GM19467 (cell line): ENCODE measurements at regions not wholly inside any gene's neighbourhood (a gene's known extent, or its start where the extent isn't known, plus 50 kb on each side); places are given as distances from the start of the nearest gene placed in this dataset.
"Not testable (repeated sequence)": the region's sequence is repeated elsewhere in the genome, so short reads cannot be mapped to it uniquely, and the experiment has no call there.

Experiments used
- ATAC-seq: cut with Tn5 transposase; IDR thresholded peaks from one replicate; pipeline ENCODE4 v1.9.1; 2021; ENCODE audit warnings: mild to moderate bottlenecking, moderate library complexity; ENCODE audit not compliant: unreplicated experiment

DNA sequence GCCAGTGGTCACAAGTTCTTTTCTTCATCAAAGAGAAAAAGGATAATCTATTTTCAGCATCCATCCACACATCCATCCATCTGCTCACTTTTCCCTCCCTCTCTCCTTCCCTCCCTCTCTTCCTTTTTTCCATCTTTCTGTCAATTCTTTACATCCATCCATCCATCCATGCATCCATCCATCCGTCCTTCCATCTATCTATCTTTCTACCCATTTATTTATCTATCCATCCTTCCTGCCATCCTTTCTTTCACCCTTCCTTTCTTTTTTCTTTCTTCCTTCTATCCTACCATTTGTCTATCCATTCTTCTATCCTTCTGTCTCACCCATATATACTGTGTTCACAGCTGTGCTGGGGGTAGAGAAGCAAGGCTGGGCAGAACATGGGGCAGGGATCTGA is 212.4 kb upstream of the GALNT2 start:
- no peak for ATAC-seq

DNA sequence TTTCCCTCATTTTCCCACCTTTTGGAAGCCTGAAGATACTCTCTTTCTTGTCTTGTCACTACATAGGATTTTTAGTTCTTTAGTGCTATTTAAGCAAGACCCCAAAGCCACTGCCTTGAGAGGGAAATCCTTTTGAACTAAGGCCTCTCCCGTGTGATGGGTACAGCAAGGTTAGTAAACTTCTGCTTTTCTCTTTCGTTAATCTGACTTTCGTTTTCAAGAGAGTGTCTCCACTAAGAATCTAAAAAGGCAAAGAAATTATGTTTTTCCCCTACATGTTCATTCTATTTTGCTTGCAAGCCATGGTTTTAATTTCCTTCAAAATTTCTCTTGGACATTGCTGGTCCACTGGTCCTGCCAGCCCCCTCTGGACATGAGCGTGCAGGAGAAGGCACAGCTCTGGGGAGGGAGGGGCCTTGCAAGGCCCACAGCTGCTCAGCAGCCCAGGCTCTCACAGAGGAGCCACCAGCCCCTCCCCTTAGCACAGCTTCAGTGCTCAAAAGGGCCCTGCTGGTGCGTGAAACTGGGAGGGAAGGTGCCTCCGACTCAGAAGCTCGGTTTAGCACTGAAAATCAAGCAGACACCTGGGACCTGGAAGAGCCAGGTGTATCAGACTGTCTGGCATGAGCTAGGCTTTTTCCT is 210.9 kb upstream of the GALNT2 start:
- ATAC-seq, result peak; percentile 93

- ATAC-seq, result no peak
These were observed 209.5 kb upstream of the GALNT2 start for GRCh38 chr1:229857585-229857984.

- ATAC-seq, result no peak
These were observed 208.0 kb upstream of the GALNT2 start for GRCh38 chr1:229859026-229859425.

DNA sequence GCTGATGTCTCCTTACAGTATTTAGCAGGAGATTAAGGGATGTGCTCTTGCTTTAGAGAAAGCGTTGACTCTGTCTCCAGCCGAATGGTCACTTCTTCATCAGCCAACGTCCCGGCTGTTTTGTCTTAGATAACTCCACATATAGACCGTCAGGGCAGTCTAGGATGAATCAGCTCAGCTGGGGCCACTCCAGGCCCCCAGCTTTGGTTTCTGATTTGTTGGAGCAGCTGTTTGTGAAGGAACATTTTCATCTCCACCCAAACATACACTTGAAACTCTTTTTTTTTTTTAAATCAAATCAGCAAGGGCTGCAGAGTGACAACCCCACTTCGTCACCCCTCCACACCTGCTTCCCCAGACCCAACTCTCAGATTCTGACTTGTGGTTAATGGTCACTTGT is 206.1 kb upstream of the GALNT2 start:
- no peak for ATAC-seq

- no peak for ATAC-seq
These were observed 204.8 kb upstream of the GALNT2 start for GRCh38 chr1:229862017-229862774.

- no peak for ATAC-seq
These were observed 203.1 kb upstream of the GALNT2 start for GRCh38 chr1:229863651-229864545.

DNA sequence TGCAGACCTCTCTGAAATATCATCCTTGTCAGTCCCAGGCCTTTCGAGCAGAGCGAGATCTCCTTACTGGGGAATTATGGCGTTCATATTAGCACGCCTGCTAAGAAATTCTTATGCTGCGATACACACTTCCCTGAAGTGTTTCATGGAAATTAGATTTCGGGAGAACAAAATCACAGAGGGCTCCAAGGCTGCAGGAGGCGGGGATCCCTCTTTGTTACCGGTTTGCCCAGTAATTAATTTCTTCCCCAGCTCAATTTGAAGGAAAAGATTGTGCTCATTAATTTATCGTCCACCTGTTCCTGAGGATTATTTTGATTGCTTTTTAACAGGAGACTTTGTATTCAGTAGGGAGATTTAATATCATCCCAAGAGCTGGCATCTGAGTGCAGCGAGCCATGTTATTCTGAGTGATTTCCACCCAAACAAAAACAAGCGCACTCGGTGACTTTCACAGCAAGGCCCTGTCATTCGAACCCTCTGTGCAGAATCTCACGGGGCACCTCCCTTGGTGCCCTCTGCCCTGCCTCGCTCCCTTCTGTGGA is 202.3 kb upstream of the GALNT2 start:
- no peak for ATAC-seq

- not testable (repeated sequence) for ATAC-seq
These were observed 201.7 kb upstream of the GALNT2 start for GRCh38 chr1:229865321-229865720.

DNA sequence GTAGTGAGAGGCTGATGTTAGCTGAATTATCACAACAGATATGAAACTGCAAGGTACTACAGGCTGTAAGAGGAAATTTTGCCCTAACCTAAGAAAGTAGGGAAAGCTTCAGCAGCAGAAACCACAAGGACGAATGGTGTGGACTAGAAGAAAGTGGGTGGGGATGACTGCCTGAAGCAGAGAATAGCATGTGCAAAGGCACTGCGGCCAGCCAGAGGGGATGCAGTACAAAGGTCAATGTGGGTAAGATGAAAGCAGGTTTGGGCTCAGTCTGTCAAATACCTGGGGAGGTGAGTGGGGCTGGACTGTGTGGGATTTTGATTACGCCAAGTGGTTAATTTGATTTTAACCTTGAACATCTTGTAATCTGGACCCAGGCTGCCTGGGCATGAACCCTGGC is 199.3 kb upstream of the GALNT2 start:
- no peak for ATAC-seq

- no peak for ATAC-seq
These were observed 197.8 kb upstream of the GALNT2 start for GRCh38 chr1:229869240-229869639.

GRCh38 chr1:229869687-229870086 is 197.4 kb upstream of the GALNT2 start:
- no peak for ATAC-seq

DNA sequence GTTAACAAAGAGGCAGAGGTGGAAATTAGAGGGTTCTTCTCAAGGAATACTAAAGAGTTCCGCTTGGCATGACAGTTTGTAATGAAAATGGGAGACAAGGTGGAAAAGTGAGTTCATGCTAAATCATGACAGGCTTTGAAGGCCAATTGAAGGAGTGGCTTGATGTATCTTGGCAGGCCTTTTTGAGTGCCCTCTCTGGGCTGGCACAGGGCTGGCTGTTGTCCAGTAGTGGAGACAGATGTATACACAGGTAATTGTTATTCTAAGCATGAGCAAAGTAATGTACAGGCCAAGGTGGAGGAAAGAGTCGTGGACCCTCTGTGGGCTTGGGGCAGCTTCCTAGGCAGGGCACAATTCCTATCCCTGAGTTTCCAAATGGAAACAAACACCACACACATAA is 196.7 kb upstream of the GALNT2 start:
- ATAC-seq, result no peak

- ATAC-seq, result no peak
These were observed 195.9 kb upstream of the GALNT2 start for GRCh38 chr1:229871078-229871676.

- ATAC-seq, result no peak
These were observed 192.9 kb upstream of the GALNT2 start for GRCh38 chr1:229874136-229874535.

- no peak for ATAC-seq
These were observed 192.4 kb upstream of the GALNT2 start for GRCh38 chr1:229874609-229875008.

DNA sequence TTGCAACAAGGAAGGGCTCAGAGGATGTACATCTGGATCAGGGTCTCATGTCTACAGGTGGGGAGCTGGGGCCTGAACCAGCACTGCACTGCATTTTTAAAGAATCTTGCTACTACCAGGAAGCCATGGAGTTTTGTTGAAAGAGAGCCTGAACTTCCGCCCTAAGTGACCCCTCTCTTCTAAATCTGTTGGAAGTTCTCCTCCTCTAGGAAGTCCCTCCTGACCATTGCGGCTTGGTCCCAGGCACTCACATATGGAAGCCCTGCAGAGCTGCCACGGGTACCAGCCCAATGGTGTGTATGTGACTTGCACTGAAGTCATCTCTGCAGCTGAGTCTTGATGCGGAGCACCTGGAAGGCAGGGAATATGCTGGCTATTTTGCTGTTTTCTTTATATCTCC is 192.0 kb upstream of the GALNT2 start:
- ATAC-seq, result no peak

DNA sequence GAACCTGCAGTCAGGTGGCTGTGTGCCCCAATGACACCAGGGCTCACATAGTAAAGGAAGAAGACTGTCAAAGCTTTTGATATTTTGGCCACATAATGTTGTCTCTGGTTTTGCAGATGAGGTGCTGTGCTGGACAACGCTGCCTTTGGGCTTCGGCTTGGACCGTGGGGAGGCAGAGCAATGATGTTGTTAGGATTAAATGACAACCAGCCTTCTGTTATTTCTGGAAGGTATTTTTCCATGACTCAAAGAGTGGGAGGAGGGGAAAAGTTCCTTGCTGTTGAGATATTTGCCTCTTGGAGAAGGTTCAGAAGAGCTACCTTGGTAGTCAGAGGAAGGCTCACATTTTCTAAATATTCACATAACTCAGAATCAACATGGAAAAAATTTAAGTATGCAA is 187.3 kb upstream of the GALNT2 start:
- no peak for ATAC-seq

DNA sequence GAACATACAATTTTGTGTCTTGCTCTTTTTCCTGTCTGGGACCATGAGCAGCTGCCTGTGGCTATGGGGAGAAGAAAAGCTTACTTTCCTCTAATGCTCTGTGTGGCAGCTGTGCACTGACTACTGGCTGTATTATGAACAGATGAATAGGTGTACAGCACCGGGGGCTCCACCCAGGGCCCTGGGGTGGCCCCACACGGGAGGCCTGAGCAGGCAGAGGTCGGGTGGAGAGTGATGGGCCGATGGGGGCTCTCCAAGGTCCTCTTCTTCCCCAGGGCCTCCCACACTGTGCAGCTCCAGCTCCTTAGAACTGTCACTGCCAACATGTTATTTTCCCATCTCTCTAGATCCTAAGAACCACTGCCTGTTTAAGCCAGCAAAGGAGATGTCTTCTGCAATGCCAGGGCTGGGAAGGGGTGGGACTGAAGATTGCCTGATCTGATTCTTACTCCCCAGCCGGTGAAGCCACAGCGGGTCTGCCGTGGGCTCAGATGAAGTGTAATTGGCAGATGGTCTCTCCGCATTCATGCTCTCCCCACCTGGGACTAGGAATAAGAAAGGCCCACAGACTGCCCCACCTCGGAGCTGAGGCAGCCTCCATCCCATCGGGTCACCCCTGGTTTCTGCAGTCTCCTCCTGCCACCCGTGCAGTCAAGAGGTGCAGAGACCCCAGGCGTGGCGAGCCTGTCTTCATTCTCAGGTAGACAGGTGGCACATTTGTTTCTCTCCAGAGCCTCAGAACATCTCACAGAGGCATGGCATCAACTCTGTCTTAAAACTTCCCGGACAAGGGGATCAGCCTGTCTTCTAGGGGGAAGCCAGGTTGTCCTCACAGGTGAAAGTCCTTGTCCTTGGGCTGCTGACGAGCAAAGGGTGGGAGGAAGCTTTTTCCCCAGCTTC is 186.5 kb upstream of the GALNT2 start:
- no peak for ATAC-seq

GRCh38 chr1:229882621-229883020 is 184.4 kb upstream of the GALNT2 start:
- ATAC-seq, result no peak
